OCI-LY7 (cell line): ENCODE measurements at regions not wholly inside any gene's neighbourhood (a gene's known extent, or its start where the extent isn't known, plus 50 kb on each side); places are given as distances from the start of the nearest gene placed in this dataset.

Source experiments
- BruUV-seq: library from RNA; stranded (reverse); fragments of 400-500 nt; replicated peaks from 2 replicates; lab custom pipeline; 2021; lab: Mats Ljungman, UMichigan
- CTCF ChIA-PET: fragments of 300-600 bp; sonication (Branson Sonifier 250); formaldehyde crosslinking; loops from one replicate; lab custom pipeline; 2022; ENCODE audit warnings: antibody characterized with exemption; ENCODE audit not compliant: unreplicated experiment; lab: Charles Lee
- POLR2A ChIA-PET: fragments of 300-600 bp; sonication (Branson Sonifier 250); formaldehyde crosslinking; loops from one replicate; lab custom pipeline; 2022; ENCODE audit warnings: antibody characterized with exemption; lab: Charles Lee
- DNase-seq: peaks from one replicate; pipeline ENCODE4 v3.0.0-alpha.2; 2015; ENCODE audit warnings: low spot score
- H2AFZ ChIP-seq: fragments of 200-600 bp; sonication (generic), shearing (Covaris generic); 2 replicates; pipeline ENCODE4 v1.6.1; 2014; ENCODE audit warnings: mild to moderate bottlenecking, antibody characterized with exemption, low read length, moderate library complexity
- H3K27ac ChIP-seq: fragments of 200-600 bp; sonication (generic); 2 replicates; pipeline ENCODE4 v1.5.1; 2014; ENCODE audit warnings: mixed run types, low read depth, mild to moderate bottlenecking, moderate library complexity, low read length, inconsistent platforms; ENCODE audit not compliant: poor library complexity, severe bottlenecking
- H3K36me3 ChIP-seq: fragments of 200-600 bp; sonication (generic); 2 replicates; pipeline ENCODE4 v1.6.1; 2014; ENCODE audit warnings: mild to moderate bottlenecking, antibody characterized with exemption, low read length, moderate library complexity, mixed read lengths; ENCODE audit not compliant: insufficient read depth
- H3K4me1 ChIP-seq: fragments of 200-600 bp; sonication (generic); 2 replicates; pipeline ENCODE4 v1.5.1; 2014; ENCODE audit warnings: mild to moderate bottlenecking, low read length; ENCODE audit not compliant: insufficient read depth, poor library complexity, severe bottlenecking
- H3K4me2 ChIP-seq: fragments of 200-600 bp; sonication (generic); 2 replicates; pipeline ENCODE4 v1.6.1; 2014; ENCODE audit warnings: mild to moderate bottlenecking, low read length
- H3K4me3 ChIP-seq: fragments of 200-600 bp; sonication (generic); 2 replicates; pipeline ENCODE4 v1.5.1; 2014; ENCODE audit warnings: mild to moderate bottlenecking, low read depth, low read length; ENCODE audit not compliant: poor library complexity, severe bottlenecking
- H3K79me2 ChIP-seq: fragments of 200-600 bp; sonication (generic); 2 replicates; pipeline ENCODE4 v1.6.1; 2016; ENCODE audit warnings: low read depth, mild to moderate bottlenecking, low read length, moderate library complexity, mixed read lengths; ENCODE audit not compliant: insufficient read depth
- H3K9me2 ChIP-seq: fragments of 200-600 bp; sonication (generic); 2 replicates; pipeline ENCODE4 v1.6.1; 2016; ENCODE audit warnings: mild to moderate bottlenecking, low read length, mixed read lengths; ENCODE audit not compliant: insufficient read depth
- H3K9me3 ChIP-seq: fragments of 200-600 bp; sonication (generic); 2 replicates; pipeline ENCODE4 v1.6.1; 2014; ENCODE audit warnings: mild to moderate bottlenecking, mixed run types, low read length, mixed read lengths
- H4K20me1 ChIP-seq: fragments of 200-600 bp; sonication (generic); 2 replicates; pipeline ENCODE4 v1.6.1; 2014; ENCODE audit warnings: mild to moderate bottlenecking, antibody characterized with exemption, low read length, moderate library complexity, mixed read lengths; ENCODE audit not compliant: insufficient read depth
- CTCF ChIP-seq: fragments of 200-600 bp; sonication (generic); conservative IDR thresholded peaks from 2 replicates; pipeline ENCODE4 v1.5.1; 2014; ENCODE audit warnings: mild to moderate bottlenecking, antibody characterized with exemption, low read length, moderate library complexity, mixed read lengths
- EZH2phosphoT487 ChIP-seq: fragments of 200-600 bp; sonication (generic); IDR thresholded peaks from 2 replicates; pipeline ENCODE4 v1.6.1; 2018; ENCODE audit warnings: low read depth, borderline replicate concordance, mild to moderate bottlenecking, mixed run types, antibody characterized with exemption, low read length, moderate library complexity, mixed read lengths
- intact Hi-C: fragments of 100-400 bp; cut with micrococcal nuclease; formaldehyde crosslinking; loops from one replicate; pipeline ENCODE4 v1.10.0; 2022; ENCODE audit not compliant: unreplicated experiment

GRCh38 chr16:86038926-86039310, 140.0 kb downstream of the IRF8 start:
- no peaks in the 10 kb centered on the region for H3K79me2 ChIP-seq
- ChIA-PET POLR2A (no interaction called here), CTCF (no interaction called here)
- H3K4me1 ChIP-seq: no peaks in the 10 kb centered on the region
- no peaks in the 10 kb centered on the region for H3K36me3 ChIP-seq
- intact Hi-C loops: no loop called here
- no peaks in the 10 kb centered on the region for H4K20me1 ChIP-seq
- no TSS peak for BruUV-seq
- H3K27ac ChIP-seq: no peak overlapping the region
- no peak for DNase-seq
- H3K4me2 ChIP-seq: no peak overlapping the region
- no peaks in the 10 kb centered on the region for H3K9me2 ChIP-seq
- no peak overlapping the region for H2AFZ ChIP-seq
- no peak overlapping the region for H3K4me3 ChIP-seq
- TF ChIP-seq CTCF (no peak), EZH2phosphoT487 (no peak)
- H3K9me3 ChIP-seq: no peaks in the 10 kb centered on the region

- H3K4me2 ChIP-seq: no peak overlapping the region
- no peak overlapping the region for H2AFZ ChIP-seq
- no peaks in the 10 kb centered on the region for H3K36me3 ChIP-seq
- no peaks in the 10 kb centered on the region for H3K79me2 ChIP-seq
- TF ChIP-seq CTCF: no peak
- no peak for TF ChIP-seq EZH2phosphoT487
- DNase-seq: no peak
- CTCF ChIA-PET: no interaction called here
- POLR2A ChIA-PET: no interaction called here
- no TSS peak for BruUV-seq
- intact Hi-C loops: no loop called here
- no peaks in the 10 kb centered on the region for H3K4me1 ChIP-seq
- H3K9me3 ChIP-seq: no peaks in the 10 kb centered on the region
- H3K9me2 ChIP-seq: no peaks in the 10 kb centered on the region
- H3K27ac ChIP-seq: no peak overlapping the region
- H3K4me3 ChIP-seq: no peak overlapping the region
- no peaks in the 10 kb centered on the region for H4K20me1 ChIP-seq
Observed at GRCh38 chr16:86039606-86040005, 140.6 kb downstream of the IRF8 start.

GRCh38 chr16:86040496-86040895, 141.5 kb downstream of the IRF8 start:
- POLR2A ChIA-PET: no interaction called here
- Histone ChIP-seq H2AFZ (no peak overlapping the region), H3K4me3 (no peak overlapping the region), H3K27ac (no peak overlapping the region), H3K4me1 (no peaks in the 10 kb centered on the region), H3K79me2 (no peaks in the 10 kb centered on the region), H3K9me3 (no peaks in the 10 kb centered on the region), H3K4me2 (no peak overlapping the region), H4K20me1 (no peaks in the 10 kb centered on the region), H3K9me2 (no peaks in the 10 kb centered on the region), H3K36me3 (no peaks in the 10 kb centered on the region)
- BruUV-seq: no TSS peak
- DNase-seq: no peak
- CTCF ChIA-PET: interaction anchor here (0.6 kb wide), 1 partner anchor 75 kb away, joined by 4 read pairs; no protein-coding TSS in a partner anchor
- intact Hi-C loops: no loop called here
- TF ChIP-seq CTCF (no peak), EZH2phosphoT487 (no peak)
